ENCODE measurements at regions not wholly inside any gene's neighbourhood (a gene's known extent, or its start where the extent isn't known, plus 50 kb on each side); places are given as distances from the start of the nearest gene placed in this dataset.

DNA sequence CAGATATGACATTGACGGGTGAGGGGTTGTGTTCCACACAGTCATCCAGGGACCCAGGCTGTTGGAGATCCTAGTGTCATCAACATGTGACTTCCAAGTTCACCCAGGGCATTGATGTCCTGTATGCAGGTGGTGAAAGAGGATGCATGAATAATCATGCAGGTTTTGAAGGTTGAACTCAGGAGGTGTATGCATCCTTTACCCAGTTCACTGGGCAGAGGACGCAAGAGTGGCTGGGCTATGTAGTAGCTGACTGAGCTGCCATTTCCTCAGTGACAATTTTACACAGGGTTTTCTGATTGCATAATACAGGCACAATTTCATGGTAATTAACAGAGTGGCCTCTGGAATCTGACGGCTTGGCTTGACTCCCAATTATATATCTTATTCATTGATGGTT is 323.0 kb downstream of the HS3ST1 start:
- no peak overlapping the region for H3K9ac ChIP-seq (ENCODE audit: low read depth, low read length, poor library complexity, severe bottlenecking)

DNA sequence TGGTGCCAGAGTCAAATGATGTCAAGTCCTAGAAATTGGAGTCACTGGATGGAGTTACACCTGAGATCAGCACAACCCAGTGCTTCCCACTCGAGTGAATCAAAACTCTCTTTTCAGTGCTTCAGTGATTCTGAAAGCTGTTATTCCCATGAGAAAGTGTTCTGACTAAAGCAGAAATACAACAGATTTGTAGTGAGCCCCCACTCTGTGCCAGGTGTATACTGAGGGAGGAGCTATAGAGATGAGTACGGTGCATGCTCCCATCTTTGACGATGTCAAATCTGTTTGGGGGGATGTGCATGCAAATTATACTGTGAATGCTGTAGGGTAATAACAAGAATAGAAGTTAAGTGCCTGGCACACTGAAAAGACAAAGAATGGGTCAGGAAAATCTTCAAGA is 330.2 kb downstream of the HS3ST1 start:
- Histone ChIP-seq H3K9me3 (ENCODE audit: insufficient read depth, low read depth, low read length) (no peaks in the 10 kb centered on the region), H3K4me3 (ENCODE audit: low read length, poor library complexity, severe bottlenecking) (no peak overlapping the region), H3K9ac (ENCODE audit: low read depth, low read length, poor library complexity, severe bottlenecking) (peak overlapping the region; percentile 70), H2AFZ (ENCODE audit: low read length) (no peak overlapping the region), H3K79me2 (ENCODE audit: insufficient read depth, low read length) (no peaks in the 10 kb centered on the region), H3F3A (ENCODE audit: low read depth) (peaks cover 9% of the 10 kb centered on the region), H3K36me3 (ENCODE audit: insufficient read depth, low read length) (no peaks in the 10 kb centered on the region), H3K27me3 (ENCODE audit: insufficient read depth, low read length, poor library complexity, severe bottlenecking) (no peaks in the 10 kb centered on the region), H3K4me2 (ENCODE audit: low read depth, low read length, poor library complexity, severe bottlenecking) (no peak overlapping the region), H3K9me2 (replicated peaks; ENCODE audit: low read depth, low read length) (no peaks in the 10 kb centered on the region), H3K4me1 (ENCODE audit: insufficient read depth, low read length, poor library complexity, severe bottlenecking) (peaks cover 35% of the 10 kb centered on the region), H4K20me1 (ENCODE audit: insufficient read depth, low read length, poor library complexity, severe bottlenecking) (no peaks in the 10 kb centered on the region)
- no peak for TF ChIP-seq EZH2phosphoT487 (IDR thresholded peaks at IDR 0.05; ENCODE audit: borderline replicate concordance)
- TF ChIP-seq, protein P1, sequence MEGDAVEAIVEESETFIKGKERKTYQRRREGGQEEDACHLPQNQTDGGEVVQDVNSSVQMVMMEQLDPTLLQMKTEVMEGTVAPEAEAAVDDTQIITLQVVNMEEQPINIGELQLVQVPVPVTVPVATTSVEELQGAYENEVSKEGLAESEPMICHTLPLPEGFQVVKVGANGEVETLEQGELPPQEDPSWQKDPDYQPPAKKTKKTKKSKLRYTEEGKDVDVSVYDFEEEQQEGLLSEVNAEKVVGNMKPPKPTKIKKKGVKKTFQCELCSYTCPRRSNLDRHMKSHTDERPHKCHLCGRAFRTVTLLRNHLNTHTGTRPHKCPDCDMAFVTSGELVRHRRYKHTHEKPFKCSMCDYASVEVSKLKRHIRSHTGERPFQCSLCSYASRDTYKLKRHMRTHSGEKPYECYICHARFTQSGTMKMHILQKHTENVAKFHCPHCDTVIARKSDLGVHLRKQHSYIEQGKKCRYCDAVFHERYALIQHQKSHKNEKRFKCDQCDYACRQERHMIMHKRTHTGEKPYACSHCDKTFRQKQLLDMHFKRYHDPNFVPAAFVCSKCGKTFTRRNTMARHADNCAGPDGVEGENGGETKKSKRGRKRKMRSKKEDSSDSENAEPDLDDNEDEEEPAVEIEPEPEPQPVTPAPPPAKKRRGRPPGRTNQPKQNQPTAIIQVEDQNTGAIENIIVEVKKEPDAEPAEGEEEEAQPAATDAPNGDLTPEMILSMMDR (conservative IDR thresholded peaks at IDR 0.05; ENCODE audit: low read length): no peak

More for the DNA sequence above, 323.0 kb downstream of the HS3ST1 start:
- Histone ChIP-seq H4K20me1 (ENCODE audit: insufficient read depth, low read length, poor library complexity, severe bottlenecking) (no peaks in the 10 kb centered on the region), H3K4me1 (ENCODE audit: insufficient read depth, low read length, poor library complexity, severe bottlenecking) (peaks cover 26% of the 10 kb centered on the region), H3K27me3 (ENCODE audit: insufficient read depth, low read length, poor library complexity, severe bottlenecking) (no peaks in the 10 kb centered on the region), H2AFZ (ENCODE audit: low read length) (no peak overlapping the region), H3K4me3 (ENCODE audit: low read length, poor library complexity, severe bottlenecking) (no peak overlapping the region), H3F3A (ENCODE audit: low read depth) (no peaks in the 10 kb centered on the region), H3K36me3 (ENCODE audit: insufficient read depth, low read length) (0 out of 2 replicates have a peak, but pooled peaks cover 5% of the 10 kb centered on the region), H3K4me2 (ENCODE audit: low read depth, low read length, poor library complexity, severe bottlenecking) (no peak overlapping the region), H3K9me2 (replicated peaks; ENCODE audit: low read depth, low read length) (no peaks in the 10 kb centered on the region), H3K79me2 (ENCODE audit: insufficient read depth, low read length) (peaks cover 8% of the 10 kb centered on the region; the same call in 1 of the 2 replicates), H3K9me3 (ENCODE audit: insufficient read depth, low read depth, low read length) (no peaks in the 10 kb centered on the region)
- no peak for TF ChIP-seq EZH2phosphoT487 (IDR thresholded peaks at IDR 0.05; ENCODE audit: borderline replicate concordance)
- TF ChIP-seq, protein P1 (conservative IDR thresholded peaks at IDR 0.05; ENCODE audit: low read length): no peak

DNA sequence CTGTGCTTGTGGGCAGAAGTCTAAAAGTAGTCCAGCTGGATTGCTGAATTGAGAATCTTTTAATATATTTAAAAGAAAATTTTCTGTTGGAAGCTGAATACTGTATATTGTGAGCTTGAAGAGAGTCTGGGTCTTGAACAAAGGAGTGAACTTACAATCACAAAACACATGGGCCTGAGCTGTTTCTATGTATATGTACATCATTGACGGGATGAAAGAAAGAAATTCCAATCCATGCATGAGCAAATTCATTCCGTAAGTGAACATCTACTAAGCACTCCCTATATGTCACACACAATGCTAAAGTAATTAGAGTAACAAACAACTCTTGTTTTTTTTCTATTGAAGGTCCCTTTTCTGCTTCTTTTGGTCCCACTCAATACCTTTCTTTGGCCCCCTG is 331.0 kb downstream of the HS3ST1 start:
- H3K4me3 ChIP-seq (ENCODE audit: low read length, poor library complexity, severe bottlenecking): no peak overlapping the region
- TF ChIP-seq, protein P1 (conservative IDR thresholded peaks at IDR 0.05; ENCODE audit: low read length): no peak
- no peak for TF ChIP-seq EZH2phosphoT487 (IDR thresholded peaks at IDR 0.05; ENCODE audit: borderline replicate concordance)
- H3K9me3 ChIP-seq (ENCODE audit: insufficient read depth, low read depth, low read length): no peaks in the 10 kb centered on the region
- no peak overlapping the region for H3K4me2 ChIP-seq (ENCODE audit: low read depth, low read length, poor library complexity, severe bottlenecking)
- no peaks in the 10 kb centered on the region for H3K36me3 ChIP-seq (ENCODE audit: insufficient read depth, low read length)
- H3K9me2 ChIP-seq (replicated peaks; ENCODE audit: low read depth, low read length): no peaks in the 10 kb centered on the region
- H3K27me3 ChIP-seq (ENCODE audit: insufficient read depth, low read length, poor library complexity, severe bottlenecking): no peaks in the 10 kb centered on the region
- H3K9ac ChIP-seq (ENCODE audit: low read depth, low read length, poor library complexity, severe bottlenecking): no peak overlapping the region
- no peaks in the 10 kb centered on the region for H3K79me2 ChIP-seq (ENCODE audit: insufficient read depth, low read length)
- H3K4me1 ChIP-seq (ENCODE audit: insufficient read depth, low read length, poor library complexity, severe bottlenecking): peaks cover 35% of the 10 kb centered on the region
- peaks cover 9% of the 10 kb centered on the region for H3F3A ChIP-seq (ENCODE audit: low read depth)
- no peak overlapping the region for H2AFZ ChIP-seq (ENCODE audit: low read length)
- H4K20me1 ChIP-seq (ENCODE audit: insufficient read depth, low read length, poor library complexity, severe bottlenecking): no peaks in the 10 kb centered on the region

All from Loucy (cell line).